ENCODE measurements at regions not wholly inside any gene's neighbourhood (a gene's known extent, or its start where the extent isn't known, plus 50 kb on each side); places are given as distances from the start of the nearest gene placed in this dataset.

- Histone ChIP-seq H3K9ac (ENCODE audit: low read length) (no peak overlapping the region), H3K36me3 (ENCODE audit: insufficient read depth, low read length) (no peaks in the 10 kb centered on the region), H3K9me2 (ENCODE audit: insufficient read depth, low read length) (no peaks in the 10 kb centered on the region), H4K20me1 (ENCODE audit: insufficient read depth) (no peaks in the 10 kb centered on the region), H3F3A (ENCODE audit: insufficient read depth, low read length, poor library complexity, severe bottlenecking) (no peaks in the 10 kb centered on the region), H3K27ac (ENCODE audit: low read length) (no peak overlapping the region), H3K4me3 (ENCODE audit: low read length) (no peak overlapping the region), H3K27me3 (ENCODE audit: insufficient read depth, low read depth, low read length) (no peaks in the 10 kb centered on the region), H3K4me2 (ENCODE audit: low read length) (no peak overlapping the region), H3K9me3 (ENCODE audit: low read length) (no peaks in the 10 kb centered on the region), H3K79me2 (replicated peaks; ENCODE audit: insufficient read depth, low read length) (no peaks in the 10 kb centered on the region), H2AFZ (ENCODE audit: low read depth, low read length) (no peak overlapping the region)
- TF ChIP-seq RAD21 (conservative IDR thresholded peaks at IDR 0.05), result no peak
- TF ChIP-seq POLR2AphosphoS5 (IDR thresholded peaks at IDR 0.05), result no peak
- no peak for TF ChIP-seq MXI1 (conservative IDR thresholded peaks at IDR 0.05; ENCODE audit: poor library complexity, severe bottlenecking)
- TF ChIP-seq, protein P1, sequence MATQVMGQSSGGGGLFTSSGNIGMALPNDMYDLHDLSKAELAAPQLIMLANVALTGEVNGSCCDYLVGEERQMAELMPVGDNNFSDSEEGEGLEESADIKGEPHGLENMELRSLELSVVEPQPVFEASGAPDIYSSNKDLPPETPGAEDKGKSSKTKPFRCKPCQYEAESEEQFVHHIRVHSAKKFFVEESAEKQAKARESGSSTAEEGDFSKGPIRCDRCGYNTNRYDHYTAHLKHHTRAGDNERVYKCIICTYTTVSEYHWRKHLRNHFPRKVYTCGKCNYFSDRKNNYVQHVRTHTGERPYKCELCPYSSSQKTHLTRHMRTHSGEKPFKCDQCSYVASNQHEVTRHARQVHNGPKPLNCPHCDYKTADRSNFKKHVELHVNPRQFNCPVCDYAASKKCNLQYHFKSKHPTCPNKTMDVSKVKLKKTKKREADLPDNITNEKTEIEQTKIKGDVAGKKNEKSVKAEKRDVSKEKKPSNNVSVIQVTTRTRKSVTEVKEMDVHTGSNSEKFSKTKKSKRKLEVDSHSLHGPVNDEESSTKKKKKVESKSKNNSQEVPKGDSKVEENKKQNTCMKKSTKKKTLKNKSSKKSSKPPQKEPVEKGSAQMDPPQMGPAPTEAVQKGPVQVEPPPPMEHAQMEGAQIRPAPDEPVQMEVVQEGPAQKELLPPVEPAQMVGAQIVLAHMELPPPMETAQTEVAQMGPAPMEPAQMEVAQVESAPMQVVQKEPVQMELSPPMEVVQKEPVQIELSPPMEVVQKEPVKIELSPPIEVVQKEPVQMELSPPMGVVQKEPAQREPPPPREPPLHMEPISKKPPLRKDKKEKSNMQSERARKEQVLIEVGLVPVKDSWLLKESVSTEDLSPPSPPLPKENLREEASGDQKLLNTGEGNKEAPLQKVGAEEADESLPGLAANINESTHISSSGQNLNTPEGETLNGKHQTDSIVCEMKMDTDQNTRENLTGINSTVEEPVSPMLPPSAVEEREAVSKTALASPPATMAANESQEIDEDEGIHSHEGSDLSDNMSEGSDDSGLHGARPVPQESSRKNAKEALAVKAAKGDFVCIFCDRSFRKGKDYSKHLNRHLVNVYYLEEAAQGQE (IDR thresholded peaks at IDR 0.05; ENCODE audit: borderline replicate concordance), result no peak
- no peak for TF ChIP-seq EZH2 (IDR thresholded peaks at IDR 0.05; ENCODE audit: borderline replicate concordance, insufficient read depth, low read length, poor library complexity, severe bottlenecking)
- no peak for TF ChIP-seq EP300 (conservative IDR thresholded peaks at IDR 0.05; ENCODE audit: poor library complexity, severe bottlenecking)
- TF ChIP-seq, protein P2, sequence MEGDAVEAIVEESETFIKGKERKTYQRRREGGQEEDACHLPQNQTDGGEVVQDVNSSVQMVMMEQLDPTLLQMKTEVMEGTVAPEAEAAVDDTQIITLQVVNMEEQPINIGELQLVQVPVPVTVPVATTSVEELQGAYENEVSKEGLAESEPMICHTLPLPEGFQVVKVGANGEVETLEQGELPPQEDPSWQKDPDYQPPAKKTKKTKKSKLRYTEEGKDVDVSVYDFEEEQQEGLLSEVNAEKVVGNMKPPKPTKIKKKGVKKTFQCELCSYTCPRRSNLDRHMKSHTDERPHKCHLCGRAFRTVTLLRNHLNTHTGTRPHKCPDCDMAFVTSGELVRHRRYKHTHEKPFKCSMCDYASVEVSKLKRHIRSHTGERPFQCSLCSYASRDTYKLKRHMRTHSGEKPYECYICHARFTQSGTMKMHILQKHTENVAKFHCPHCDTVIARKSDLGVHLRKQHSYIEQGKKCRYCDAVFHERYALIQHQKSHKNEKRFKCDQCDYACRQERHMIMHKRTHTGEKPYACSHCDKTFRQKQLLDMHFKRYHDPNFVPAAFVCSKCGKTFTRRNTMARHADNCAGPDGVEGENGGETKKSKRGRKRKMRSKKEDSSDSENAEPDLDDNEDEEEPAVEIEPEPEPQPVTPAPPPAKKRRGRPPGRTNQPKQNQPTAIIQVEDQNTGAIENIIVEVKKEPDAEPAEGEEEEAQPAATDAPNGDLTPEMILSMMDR (IDR thresholded peaks at IDR 0.05; ENCODE audit: poor library complexity, severe bottlenecking), result no peak
- TF ChIP-seq TAF1 (IDR thresholded peaks at IDR 0.05; ENCODE audit: low read depth), result no peak
- no peak for TF ChIP-seq SMC3 (conservative IDR thresholded peaks at IDR 0.05; ENCODE audit: poor library complexity)
Measured at GRCh38 chr3:70754314-70754713, 441.9 kb upstream of the MDFIC2 start.

GRCh38 chr3:70753572-70753971 lies 441.1 kb upstream of the MDFIC2 start:
- no peaks in the 10 kb centered on the region for H4K20me1 ChIP-seq (ENCODE audit: insufficient read depth)
- H2AFZ ChIP-seq (ENCODE audit: low read depth, low read length), result no peak overlapping the region
- no peak overlapping the region for H3K4me3 ChIP-seq (ENCODE audit: low read length)
- no peak overlapping the region for H3K27ac ChIP-seq (ENCODE audit: low read length)
- no peaks in the 10 kb centered on the region for H3K79me2 ChIP-seq (replicated peaks; ENCODE audit: insufficient read depth, low read length)
- no peaks in the 10 kb centered on the region for H3K9me2 ChIP-seq (ENCODE audit: insufficient read depth, low read length)
- TF ChIP-seq, protein P1 (IDR thresholded peaks at IDR 0.05; ENCODE audit: borderline replicate concordance), result no peak
- no peak for TF ChIP-seq EZH2 (IDR thresholded peaks at IDR 0.05; ENCODE audit: borderline replicate concordance, insufficient read depth, low read length, poor library complexity, severe bottlenecking)
- TF ChIP-seq EP300 (conservative IDR thresholded peaks at IDR 0.05; ENCODE audit: poor library complexity, severe bottlenecking), result no peak
- no peak for TF ChIP-seq SMC3 (conservative IDR thresholded peaks at IDR 0.05; ENCODE audit: poor library complexity)
- no peak for TF ChIP-seq MXI1 (conservative IDR thresholded peaks at IDR 0.05; ENCODE audit: poor library complexity, severe bottlenecking)
- TF ChIP-seq RAD21 (conservative IDR thresholded peaks at IDR 0.05), result no peak
- TF ChIP-seq TAF1 (IDR thresholded peaks at IDR 0.05; ENCODE audit: low read depth), result no peak
- TF ChIP-seq, protein P2 (IDR thresholded peaks at IDR 0.05; ENCODE audit: poor library complexity, severe bottlenecking), result no peak
- no peak for TF ChIP-seq POLR2AphosphoS5 (IDR thresholded peaks at IDR 0.05)
- no peaks in the 10 kb centered on the region for H3K36me3 ChIP-seq (ENCODE audit: insufficient read depth, low read length)
- H3K27me3 ChIP-seq (ENCODE audit: insufficient read depth, low read depth, low read length), result no peaks in the 10 kb centered on the region
- no peak overlapping the region for H3K9ac ChIP-seq (ENCODE audit: low read length)
- no peak overlapping the region for H3K4me2 ChIP-seq (ENCODE audit: low read length)
- H3F3A ChIP-seq (ENCODE audit: insufficient read depth, low read length, poor library complexity, severe bottlenecking), result no peaks in the 10 kb centered on the region
- no peaks in the 10 kb centered on the region for H3K9me3 ChIP-seq (ENCODE audit: low read length)

Measured in neural cell (in vitro differentiated cells).